ENCODE measurements at regions not wholly inside any gene's neighbourhood (a gene's known extent, or its start where the extent isn't known, plus 50 kb on each side); places are given as distances from the start of the nearest gene placed in this dataset.

GRCh38 chr16:86432691-86433090 is 77.6 kb upstream of the FOXF1 start:
- 79% methylated on average over 14 of the region's 15 CpGs for WGBS
- DNase-seq (ENCODE audit: low spot score in 2 of 2), result no peak

GRCh38 chr16:86436466-86437185 is 73.7 kb upstream of the FOXF1 start:
- DNase-seq (ENCODE audit: low spot score in 2 of 2), result no peak
- H3K4me1 ChIP-seq, result no peaks in the 10 kb centered on the region
- TF ChIP-seq CTCF (IDR thresholded peaks at IDR 0.05), result no peak
- no peak for TF ChIP-seq EP300 (IDR thresholded peaks at IDR 0.05)
- TF ChIP-seq POLR2AphosphoS5 (IDR thresholded peaks at IDR 0.05), result no peak
- no peak for TF ChIP-seq POLR2A (IDR thresholded peaks at IDR 0.05)
- H3K4me3 ChIP-seq, result no peak overlapping the region
- no peaks in the 10 kb centered on the region for H3K36me3 ChIP-seq
- peaks cover 65% of the 10 kb centered on the region for H3K27me3 ChIP-seq
- no peak overlapping the region for H3K27ac ChIP-seq
- no peaks in the 10 kb centered on the region for H3K9me3 ChIP-seq
- WGBS, result 75% methylated on average over 5 of the region's 7 CpGs

More at GRCh38 chr16:86432691-86433090, 77.6 kb upstream of the FOXF1 start:
- Histone ChIP-seq H3K4me1 (no peaks in the 10 kb centered on the region), H3K9me3 (no peaks in the 10 kb centered on the region), H3K4me3 (no peak overlapping the region), H3K27me3 (peaks cover 46% of the 10 kb centered on the region), H3K27ac (no peak overlapping the region), H3K36me3 (no peaks in the 10 kb centered on the region)
- TF ChIP-seq EP300 (IDR thresholded peaks at IDR 0.05) (no peak), POLR2AphosphoS5 (IDR thresholded peaks at IDR 0.05) (no peak), POLR2A (IDR thresholded peaks at IDR 0.05) (no peak), CTCF (IDR thresholded peaks at IDR 0.05) (no peak)

GRCh38 chr16:86437348-86437747 is 73.0 kb upstream of the FOXF1 start:
- no peaks in the 10 kb centered on the region for H3K9me3 ChIP-seq
- no peak overlapping the region for H3K4me3 ChIP-seq

GRCh38 chr16:86442703-86443102 is 67.6 kb upstream of the FOXF1 start:
- Histone ChIP-seq H3K4me3 (no peak overlapping the region), H3K27me3 (peaks cover 76% of the 10 kb centered on the region), H3K27ac (no peak overlapping the region), H3K9me3 (no peaks in the 10 kb centered on the region), H3K36me3 (no peaks in the 10 kb centered on the region), H3K4me1 (peaks cover 2% of the 10 kb centered on the region)
- no peak for DNase-seq (ENCODE audit: low spot score in 2 of 2)
- WGBS, result 66% methylated on average over 9 of the region's 9 CpGs
- no peak for TF ChIP-seq EP300 (IDR thresholded peaks at IDR 0.05)

More at GRCh38 chr16:86437348-86437747, 73.0 kb upstream of the FOXF1 start:
- no peak for DNase-seq (ENCODE audit: low spot score in 2 of 2)
- Histone ChIP-seq H3K27me3 (peaks cover 64% of the 10 kb centered on the region), H3K27ac (no peak overlapping the region), H3K4me1 (no peaks in the 10 kb centered on the region), H3K36me3 (no peaks in the 10 kb centered on the region)
- 89% methylated on average over 3 of the region's 3 CpGs for WGBS
- TF ChIP-seq POLR2A (IDR thresholded peaks at IDR 0.05), result no peak
- no peak for TF ChIP-seq POLR2AphosphoS5 (IDR thresholded peaks at IDR 0.05)
- no peak for TF ChIP-seq CTCF (IDR thresholded peaks at IDR 0.05)
- TF ChIP-seq EP300 (IDR thresholded peaks at IDR 0.05), result no peak

GRCh38 chr16:86443508-86444147 is 66.7 kb upstream of the FOXF1 start:
- peaks cover 66% of the 10 kb centered on the region for H3K27me3 ChIP-seq
- H3K4me3 ChIP-seq, result no peak overlapping the region
- 48% methylated on average over 21 of the region's 21 CpGs for WGBS
- no peaks in the 10 kb centered on the region for H3K36me3 ChIP-seq
- peaks cover 2% of the 10 kb centered on the region for H3K4me1 ChIP-seq
- H3K9me3 ChIP-seq, result no peaks in the 10 kb centered on the region
- TF ChIP-seq CTCF (IDR thresholded peaks at IDR 0.05), result no peak
- no peak for TF ChIP-seq POLR2A (IDR thresholded peaks at IDR 0.05)
- no peak for TF ChIP-seq POLR2AphosphoS5 (IDR thresholded peaks at IDR 0.05)
- TF ChIP-seq EP300 (IDR thresholded peaks at IDR 0.05), result no peak
- H3K27ac ChIP-seq, result no peak overlapping the region
- no peak for DNase-seq (ENCODE audit: low spot score in 2 of 2)
